B cell (primary cell): ENCODE measurements at regions not wholly inside any gene's neighbourhood (a gene's known extent, or its start where the extent isn't known, plus 50 kb on each side); places are given as distances from the start of the nearest gene placed in this dataset.

ENCODE experiments used
- ATAC-seq: fragments of 200-7000 bp; cut with Tn5 transposase; one replicate; pipeline ENCODE4 v1.10.0; 2021; ENCODE audit warnings: low read depth, mild to moderate bottlenecking, moderate number of reproducible peaks, moderate library complexity
- CTCF ChIA-PET: fragments of 350-600 bp; sonication (Branson Sonifier 250); formaldehyde crosslinking; loops from one replicate; lab custom pipeline; 2021; ENCODE audit warnings: antibody characterized with exemption, inconsistent platforms; lab: Charles Lee
- POLR2A ChIA-PET: fragments of 350-600 bp; sonication (Branson Sonifier 250); formaldehyde crosslinking; loops from one replicate; lab custom pipeline; 2021; ENCODE audit warnings: antibody characterized with exemption; lab: Charles Lee
- DNase-seq: peaks from one replicate; pipeline ENCODE4 v3.0.0; 2013
- H2AFZ ChIP-seq: 2 replicates; pipeline ENCODE4 v1.6.1; 2012; ENCODE audit warnings: mild to moderate bottlenecking, low read depth, low read length; ENCODE audit not compliant: insufficient read depth, poor library complexity, severe bottlenecking
- H3K27ac ChIP-seq, 2 donors: 1 replicate in 1 of 2; 2 replicates in 1 of 2; pipeline ENCODE4 v1.5.1; 2012 to 2013; ENCODE audit warnings: low read length in 2 of 2, mild to moderate bottlenecking in 2 of 2, moderate library complexity in 1 of 2
- H3K27me3 ChIP-seq, 4 experiments: fragments of 200-600 bp in 1 of 4; sonication (generic) in 1 of 4; replicated peaks in 1 of 4; 1 replicate in 2 of 4; 2 replicates in 2 of 4; pipeline versions ENCODE4 v1.6.1 to v1.7.0; 2013 to 2016; ENCODE audit warnings: low read length in 3 of 4, mild to moderate bottlenecking in 2 of 4, mixed read lengths in 1 of 4, moderate library complexity in 1 of 4; ENCODE audit not compliant: insufficient read depth in 4 of 4, control insufficient read depth in 3 of 4; ENCODE audit errors: control extremely low read depth in 1 of 4
- H3K36me3 ChIP-seq, 2 experiments: replicated peaks in 1 of 2; 1 replicate in 1 of 2; 2 replicates in 1 of 2; pipeline versions ENCODE4 v1.6.1 to v1.7.1; 2013; ENCODE audit warnings: low read length in 1 of 2; ENCODE audit not compliant: insufficient read depth in 2 of 2, control insufficient read depth in 1 of 2; ENCODE audit errors: control extremely low read depth in 1 of 2, extremely low read depth in 1 of 2
- H3K4me1 ChIP-seq, 2 donors: fragments of 200-600 bp in 1 of 2; sonication (generic) in 1 of 2; 1 replicate in 1 of 2; 2 replicates in 1 of 2; pipeline versions ENCODE4 v1.5.1 to v1.6.1; 2013 to 2017; ENCODE audit warnings: low read length in 2 of 2; ENCODE audit not compliant: control insufficient read depth in 2 of 2, insufficient read depth in 2 of 2
- H3K4me2 ChIP-seq: replicated peaks from 2 replicates; pipeline ENCODE3; 2012; ENCODE audit warnings: mild to moderate bottlenecking, low read depth, low read length; ENCODE audit not compliant: poor library complexity, severe bottlenecking
- H3K4me3 ChIP-seq, 5 experiments: fragments of 200-600 bp in 1 of 5; sonication (generic) in 1 of 5; 1 replicate in 3 of 5; 2 replicates in 2 of 5; pipeline versions ENCODE4 v1.5.1 to v1.7.0; 2011 to 2016; ENCODE audit warnings: low read length in 4 of 5, mild to moderate bottlenecking in 4 of 5, low read depth in 2 of 5, control low read depth in 1 of 5, moderate library complexity in 1 of 5; ENCODE audit not compliant: insufficient read depth in 1 of 5; ENCODE audit errors: control extremely low read depth in 1 of 5, extremely low read depth in 1 of 5
- H3K79me2 ChIP-seq: fragments of 200-600 bp; sonication (generic); one replicate; pipeline ENCODE4 v1.6.0; 2016; ENCODE audit warnings: low read length; ENCODE audit not compliant: control insufficient read depth, insufficient read depth
- H3K9ac ChIP-seq: fragments of 200-600 bp; sonication (generic); 2 replicates; pipeline ENCODE4 v1.6.1; 2017; ENCODE audit warnings: mild to moderate bottlenecking, low read length, moderate library complexity
- H3K9me3 ChIP-seq, 3 donors: one replicate each; pipeline versions ENCODE4 v1.6.1 to v1.7.1; 2013; ENCODE audit warnings: low read length in 2 of 3; ENCODE audit not compliant: control insufficient read depth in 2 of 3, insufficient read depth in 1 of 3; ENCODE audit errors: control extremely low read depth in 1 of 3
- H4K20me1 ChIP-seq: 2 replicates; pipeline ENCODE4 v1.6.0; 2012; ENCODE audit warnings: mild to moderate bottlenecking, low read length; ENCODE audit not compliant: insufficient read depth, control insufficient read depth, poor library complexity, severe bottlenecking
- H3K27ac Mint-ChIP-seq: one replicate; pipeline ENCODE4 v1.8.0; 2021; ENCODE audit warnings: mixed read lengths
- H3K27me3 Mint-ChIP-seq: one replicate; pipeline ENCODE4 v1.8.0; 2021; ENCODE audit warnings: mixed read lengths
- H3K4me1 Mint-ChIP-seq: one replicate; pipeline ENCODE4 v1.8.0; 2021; ENCODE audit warnings: mixed read lengths
- H3K4me3 Mint-ChIP-seq: one replicate; pipeline ENCODE4 v1.8.0; 2021; ENCODE audit warnings: mixed read lengths
- H3K9me3 Mint-ChIP-seq: one replicate; pipeline ENCODE4 v1.8.0; 2022; ENCODE audit warnings: mixed read lengths; ENCODE audit not compliant: insufficient read depth
- EZH2 ChIP-seq: IDR thresholded peaks from 2 replicates; pipeline ENCODE4 v1.6.1; 2012; ENCODE audit warnings: borderline replicate concordance, low read depth, mild to moderate bottlenecking, moderate library complexity, low read length; ENCODE audit not compliant: insufficient read depth, poor library complexity, severe bottlenecking
- WGBS: methylation state at CpG from one replicate; pipeline ENCODE4 v1.1.5; 2013; ENCODE audit warnings: missing lambda C conversion rate; ENCODE audit not compliant: insufficient coverage; 5-methylcytosine and 5-hydroxymethylcytosine counted together
- intact Hi-C: fragments of 100-400 bp; cut with micrococcal nuclease; formaldehyde crosslinking; loops from one replicate; pipeline ENCODE4 v1.10.0; 2022
- TF ChIP-seq, protein P1 (sequence below): fragments of 200-600 bp; IDR thresholded peaks from one replicate; pipeline ENCODE4 v1.8.0; 2022; ENCODE audit warnings: antibody characterized with exemption, mild to moderate bottlenecking

DNA sequence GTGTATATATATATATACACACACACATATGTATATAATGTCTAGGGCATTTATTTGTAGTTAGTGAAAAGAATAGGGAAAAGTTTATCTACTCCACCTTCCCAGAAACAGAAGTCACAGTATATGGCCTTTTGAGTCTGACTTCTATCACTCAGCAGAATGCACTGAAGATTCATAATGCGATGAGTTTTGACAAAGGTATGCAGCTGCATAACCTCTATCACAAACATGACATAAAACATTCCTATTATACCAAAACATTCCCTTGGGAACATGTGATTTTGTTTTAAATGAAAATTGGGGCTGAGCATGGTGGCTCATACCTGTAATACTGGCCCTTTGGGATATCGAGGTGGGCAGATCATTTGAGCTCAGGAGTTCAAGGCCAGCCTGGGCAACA lies 137.3 kb upstream of the EEPD1 start:
- Histone ChIP-seq H3K27ac (no peak overlapping the region), H3K36me3 (no peaks in the 10 kb centered on the region), H3K9ac (no peak overlapping the region), H3K9me3 (peaks cover 0 to 9% (median 0%) of the 10 kb centered on the region in 3 donors), H4K20me1 (no peaks in the 10 kb centered on the region), H3K27me3 (peaks cover 0 to 5% (median 0%) of the 10 kb centered on the region in 4 experiments), H3K4me2 (no peak overlapping the region), H3K79me2 (no peaks in the 10 kb centered on the region), H3K4me1 (no peaks in the 10 kb centered on the region), H2AFZ (no peak overlapping the region), H3K4me3 (no peak overlapping the region)
- Mint-ChIP-seq H3K27ac (no peak overlapping the region), H3K4me3 (no peak overlapping the region), H3K27me3 (peaks cover 9% of the 10 kb centered on the region), H3K4me1 (no peaks in the 10 kb centered on the region), H3K9me3 (peaks cover 4% of the 10 kb centered on the region)
- intact Hi-C loops = no loop called here
- TF ChIP-seq, protein P1, sequence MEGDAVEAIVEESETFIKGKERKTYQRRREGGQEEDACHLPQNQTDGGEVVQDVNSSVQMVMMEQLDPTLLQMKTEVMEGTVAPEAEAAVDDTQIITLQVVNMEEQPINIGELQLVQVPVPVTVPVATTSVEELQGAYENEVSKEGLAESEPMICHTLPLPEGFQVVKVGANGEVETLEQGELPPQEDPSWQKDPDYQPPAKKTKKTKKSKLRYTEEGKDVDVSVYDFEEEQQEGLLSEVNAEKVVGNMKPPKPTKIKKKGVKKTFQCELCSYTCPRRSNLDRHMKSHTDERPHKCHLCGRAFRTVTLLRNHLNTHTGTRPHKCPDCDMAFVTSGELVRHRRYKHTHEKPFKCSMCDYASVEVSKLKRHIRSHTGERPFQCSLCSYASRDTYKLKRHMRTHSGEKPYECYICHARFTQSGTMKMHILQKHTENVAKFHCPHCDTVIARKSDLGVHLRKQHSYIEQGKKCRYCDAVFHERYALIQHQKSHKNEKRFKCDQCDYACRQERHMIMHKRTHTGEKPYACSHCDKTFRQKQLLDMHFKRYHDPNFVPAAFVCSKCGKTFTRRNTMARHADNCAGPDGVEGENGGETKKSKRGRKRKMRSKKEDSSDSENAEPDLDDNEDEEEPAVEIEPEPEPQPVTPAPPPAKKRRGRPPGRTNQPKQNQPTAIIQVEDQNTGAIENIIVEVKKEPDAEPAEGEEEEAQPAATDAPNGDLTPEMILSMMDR = no peak
- TF ChIP-seq EZH2 = no peak
- ATAC-seq (no peak), DNase-seq (no peak)
- POLR2A ChIA-PET = no interaction called here
- no CpG with 5 or more reads among the region's 2 CpGs for WGBS
- CTCF ChIA-PET = interaction anchor here (0.5 kb wide), 1 partner anchor 303 kb away, joined by 3 read pairs; no protein-coding TSS in a partner anchor

DNA sequence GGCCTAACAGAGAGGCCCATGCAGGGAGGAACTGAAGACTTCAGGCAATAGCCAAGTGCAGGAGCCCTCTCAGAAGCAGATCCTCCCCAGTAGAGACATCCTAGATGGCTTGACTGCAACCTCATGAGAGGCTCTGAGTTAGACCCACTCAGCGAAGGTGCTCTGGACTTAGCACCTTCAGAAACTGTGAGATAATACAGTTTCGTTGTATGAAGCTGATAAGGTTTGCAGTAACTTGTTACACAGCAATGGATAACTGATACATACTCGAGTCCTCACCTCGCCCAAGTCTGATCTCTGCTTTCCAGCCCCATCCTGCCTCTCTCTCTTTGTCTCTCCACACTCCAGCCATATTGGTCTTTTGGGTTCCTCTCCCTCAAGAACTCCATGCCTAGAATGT lies 136.4 kb upstream of the EEPD1 start:
- ATAC-seq (no peak), DNase-seq (no peak)
- no peak overlapping the region for H3K9ac ChIP-seq
- WGBS = 94% methylated on average over 3 of the region's 4 CpGs
- peaks cover 0 to 2% (median 0%) of the 10 kb centered on the region in 4 experiments for H3K27me3 ChIP-seq
- Mint-ChIP-seq H3K27me3 (peaks cover 9% of the 10 kb centered on the region), H3K4me3 (no peak overlapping the region), H3K4me1 (no peaks in the 10 kb centered on the region), H3K9me3 (peaks cover 4% of the 10 kb centered on the region), H3K27ac (no peak overlapping the region)
- no peaks in the 10 kb centered on the region for H3K4me1 ChIP-seq
- ChIA-PET POLR2A (no interaction called here), CTCF (no interaction called here)
- no peaks in the 10 kb centered on the region for H3K79me2 ChIP-seq
- no peak overlapping the region for H3K4me2 ChIP-seq
- intact Hi-C loops = no loop called here
- H3K36me3 ChIP-seq = no peaks in the 10 kb centered on the region
- no peak overlapping the region for H3K4me3 ChIP-seq
- H3K9me3 ChIP-seq = peaks cover 0 to 9% (median 0%) of the 10 kb centered on the region in 3 donors
- H4K20me1 ChIP-seq = no peaks in the 10 kb centered on the region
- H3K27ac ChIP-seq = no peak overlapping the region
- TF ChIP-seq EZH2 = no peak
- TF ChIP-seq, protein P1 = no peak
- H2AFZ ChIP-seq = no peak overlapping the region
